ENCODE measurements at regions not wholly inside any gene's neighbourhood (a gene's known extent, or its start where the extent isn't known, plus 50 kb on each side); places are given as distances from the start of the nearest gene placed in this dataset.

- Histone ChIP-seq H3K36me3 (ENCODE audit: insufficient read depth, low read length) (no peaks in the 10 kb centered on the region), H3K27ac (ENCODE audit: low read length) (no peak overlapping the region), H3K4me3 (ENCODE audit: low read length) (no peak overlapping the region), H3K79me2 (replicated peaks; ENCODE audit: insufficient read depth, low read length) (no peaks in the 10 kb centered on the region), H2AFZ (ENCODE audit: low read depth, low read length) (no peak overlapping the region), H3K9me2 (ENCODE audit: insufficient read depth, low read length) (no peaks in the 10 kb centered on the region), H3K27me3 (ENCODE audit: insufficient read depth, low read depth, low read length) (no peaks in the 10 kb centered on the region), H3K4me2 (ENCODE audit: low read length) (no peak overlapping the region), H4K20me1 (ENCODE audit: insufficient read depth) (no peaks in the 10 kb centered on the region), H3F3A (ENCODE audit: insufficient read depth, low read length, poor library complexity, severe bottlenecking) (no peaks in the 10 kb centered on the region), H3K9ac (ENCODE audit: low read length) (no peak overlapping the region), H3K9me3 (ENCODE audit: low read length) (no peaks in the 10 kb centered on the region)
- TF ChIP-seq CTCF (IDR thresholded peaks at IDR 0.05; ENCODE audit: poor library complexity, severe bottlenecking) (no peak), EP300 (conservative IDR thresholded peaks at IDR 0.05; ENCODE audit: poor library complexity, severe bottlenecking) (no peak)
Observed at GRCh38 chr1:213499444-213499843, 448.4 kb downstream of the RPS6KC1 start.

- Histone ChIP-seq H3K36me3 (ENCODE audit: insufficient read depth, low read length) (no peaks in the 10 kb centered on the region), H3K4me2 (ENCODE audit: low read length) (no peak overlapping the region), H2AFZ (ENCODE audit: low read depth, low read length) (no peak overlapping the region), H3K4me3 (ENCODE audit: low read length) (no peak overlapping the region), H3K79me2 (replicated peaks; ENCODE audit: insufficient read depth, low read length) (no peaks in the 10 kb centered on the region), H3K9me3 (ENCODE audit: low read length) (no peaks in the 10 kb centered on the region), H3K27me3 (ENCODE audit: insufficient read depth, low read depth, low read length) (no peaks in the 10 kb centered on the region), H3K27ac (ENCODE audit: low read length) (no peak overlapping the region), H3K9me2 (ENCODE audit: insufficient read depth, low read length) (no peaks in the 10 kb centered on the region), H3F3A (ENCODE audit: insufficient read depth, low read length, poor library complexity, severe bottlenecking) (no peaks in the 10 kb centered on the region), H3K9ac (ENCODE audit: low read length) (no peak overlapping the region), H4K20me1 (ENCODE audit: insufficient read depth) (no peaks in the 10 kb centered on the region)
- TF ChIP-seq POLR2AphosphoS5 (IDR thresholded peaks at IDR 0.05) (no peak), MXI1 (conservative IDR thresholded peaks at IDR 0.05; ENCODE audit: poor library complexity, severe bottlenecking) (no peak), SMC3 (conservative IDR thresholded peaks at IDR 0.05; ENCODE audit: poor library complexity) (no peak), CTCF (IDR thresholded peaks at IDR 0.05; ENCODE audit: poor library complexity, severe bottlenecking) (no peak), RAD21 (conservative IDR thresholded peaks at IDR 0.05) (no peak), REST (IDR thresholded peaks at IDR 0.05; ENCODE audit: borderline replicate concordance) (no peak), EZH2 (IDR thresholded peaks at IDR 0.05; ENCODE audit: borderline replicate concordance, insufficient read depth, low read length, poor library complexity, severe bottlenecking) (no peak), EP300 (conservative IDR thresholded peaks at IDR 0.05; ENCODE audit: poor library complexity, severe bottlenecking) (no peak), TAF1 (IDR thresholded peaks at IDR 0.05; ENCODE audit: low read depth) (no peak)
Observed at GRCh38 chr1:213507472-213508223, 456.6 kb downstream of the RPS6KC1 start.
